ENCODE measurements at regions not wholly inside any gene's neighbourhood (a gene's known extent, or its start where the extent isn't known, plus 50 kb on each side); places are given as distances from the start of the nearest gene placed in this dataset.
A peak's percentile ranks its signal among the peaks of the same experiment; 100 is the strongest.

DNA sequence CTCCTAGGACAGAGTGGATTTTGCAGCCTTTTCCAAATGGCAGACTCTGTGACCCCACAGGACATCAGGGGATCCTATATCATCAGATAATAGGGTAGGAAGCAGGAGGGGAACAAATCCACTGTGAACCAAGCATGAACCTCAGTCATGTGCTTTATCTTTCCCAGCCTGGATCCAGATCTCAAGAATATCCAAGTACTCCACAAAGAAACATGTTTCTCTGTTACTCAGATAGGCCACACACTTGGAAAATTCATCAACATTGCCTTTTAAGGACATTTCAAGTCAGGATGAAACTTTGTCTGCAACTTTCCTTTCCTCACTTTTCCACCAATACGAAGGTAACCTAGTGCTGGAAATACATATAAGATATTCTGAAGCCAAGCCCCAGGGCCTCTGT lies 85.8 kb downstream of the RDH14 start:
- ChIA-PET CTCF (no interaction called here), POLR2A (no interaction called here)
- H3K27ac ChIP-seq (ENCODE audit: extremely low read depth, low read depth, low read length) = no peak overlapping the region
- H3K9me3 ChIP-seq (ENCODE audit: control insufficient read depth, insufficient read depth, low read depth, low read length) = no peaks in the 10 kb centered on the region
- TF ChIP-seq ZSCAN30 (tag by site-specific recombination; IDR thresholded peaks at IDR 0.05) = no peak
- TF ChIP-seq IKZF3 (tag by site-specific recombination; IDR thresholded peaks at IDR 0.05) = no peak
- no peak for TF ChIP-seq ZNF184 (tag by site-specific recombination; IDR thresholded peaks at IDR 0.05)
- TF ChIP-seq ZNF792 (tag by site-specific recombination; IDR thresholded peaks at IDR 0.05) = no peak
- TF ChIP-seq, protein P1, sequence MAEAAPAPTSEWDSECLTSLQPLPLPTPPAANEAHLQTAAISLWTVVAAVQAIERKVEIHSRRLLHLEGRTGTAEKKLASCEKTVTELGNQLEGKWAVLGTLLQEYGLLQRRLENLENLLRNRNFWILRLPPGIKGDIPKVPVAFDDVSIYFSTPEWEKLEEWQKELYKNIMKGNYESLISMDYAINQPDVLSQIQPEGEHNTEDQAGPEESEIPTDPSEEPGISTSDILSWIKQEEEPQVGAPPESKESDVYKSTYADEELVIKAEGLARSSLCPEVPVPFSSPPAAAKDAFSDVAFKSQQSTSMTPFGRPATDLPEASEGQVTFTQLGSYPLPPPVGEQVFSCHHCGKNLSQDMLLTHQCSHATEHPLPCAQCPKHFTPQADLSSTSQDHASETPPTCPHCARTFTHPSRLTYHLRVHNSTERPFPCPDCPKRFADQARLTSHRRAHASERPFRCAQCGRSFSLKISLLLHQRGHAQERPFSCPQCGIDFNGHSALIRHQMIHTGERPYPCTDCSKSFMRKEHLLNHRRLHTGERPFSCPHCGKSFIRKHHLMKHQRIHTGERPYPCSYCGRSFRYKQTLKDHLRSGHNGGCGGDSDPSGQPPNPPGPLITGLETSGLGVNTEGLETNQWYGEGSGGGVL (tag by site-specific recombination; IDR thresholded peaks at IDR 0.05) = no peak
- TF ChIP-seq, protein P2, sequence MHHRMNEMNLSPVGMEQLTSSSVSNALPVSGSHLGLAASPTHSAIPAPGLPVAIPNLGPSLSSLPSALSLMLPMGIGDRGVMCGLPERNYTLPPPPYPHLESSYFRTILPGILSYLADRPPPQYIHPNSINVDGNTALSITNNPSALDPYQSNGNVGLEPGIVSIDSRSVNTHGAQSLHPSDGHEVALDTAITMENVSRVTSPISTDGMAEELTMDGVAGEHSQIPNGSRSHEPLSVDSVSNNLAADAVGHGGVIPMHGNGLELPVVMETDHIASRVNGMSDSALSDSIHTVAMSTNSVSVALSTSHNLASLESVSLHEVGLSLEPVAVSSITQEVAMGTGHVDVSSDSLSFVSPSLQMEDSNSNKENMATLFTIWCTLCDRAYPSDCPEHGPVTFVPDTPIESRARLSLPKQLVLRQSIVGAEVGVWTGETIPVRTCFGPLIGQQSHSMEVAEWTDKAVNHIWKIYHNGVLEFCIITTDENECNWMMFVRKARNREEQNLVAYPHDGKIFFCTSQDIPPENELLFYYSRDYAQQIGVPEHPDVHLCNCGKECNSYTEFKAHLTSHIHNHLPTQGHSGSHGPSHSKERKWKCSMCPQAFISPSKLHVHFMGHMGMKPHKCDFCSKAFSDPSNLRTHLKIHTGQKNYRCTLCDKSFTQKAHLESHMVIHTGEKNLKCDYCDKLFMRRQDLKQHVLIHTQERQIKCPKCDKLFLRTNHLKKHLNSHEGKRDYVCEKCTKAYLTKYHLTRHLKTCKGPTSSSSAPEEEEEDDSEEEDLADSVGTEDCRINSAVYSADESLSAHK (tag by site-specific recombination; IDR thresholded peaks at IDR 0.05) = no peak
- no peak for TF ChIP-seq ZNF621 (tag by site-specific recombination; IDR thresholded peaks at IDR 0.05)
- TF ChIP-seq ZNF114 (tag by site-specific recombination; IDR thresholded peaks at IDR 0.05) = no peak
- TF ChIP-seq PRDM1 (tag by site-specific recombination; IDR thresholded peaks at IDR 0.05) = no peak
- no peak for TF ChIP-seq ZNF157 (tag by site-specific recombination; IDR thresholded peaks at IDR 0.05)
- no peak for TF ChIP-seq ZNF555 (tag by site-specific recombination; conservative IDR thresholded peaks at IDR 0.05)
- no peak for TF ChIP-seq ZNF302 (tag by site-specific recombination; IDR thresholded peaks at IDR 0.05; ENCODE audit: low read depth)
- TF ChIP-seq, protein P3, sequence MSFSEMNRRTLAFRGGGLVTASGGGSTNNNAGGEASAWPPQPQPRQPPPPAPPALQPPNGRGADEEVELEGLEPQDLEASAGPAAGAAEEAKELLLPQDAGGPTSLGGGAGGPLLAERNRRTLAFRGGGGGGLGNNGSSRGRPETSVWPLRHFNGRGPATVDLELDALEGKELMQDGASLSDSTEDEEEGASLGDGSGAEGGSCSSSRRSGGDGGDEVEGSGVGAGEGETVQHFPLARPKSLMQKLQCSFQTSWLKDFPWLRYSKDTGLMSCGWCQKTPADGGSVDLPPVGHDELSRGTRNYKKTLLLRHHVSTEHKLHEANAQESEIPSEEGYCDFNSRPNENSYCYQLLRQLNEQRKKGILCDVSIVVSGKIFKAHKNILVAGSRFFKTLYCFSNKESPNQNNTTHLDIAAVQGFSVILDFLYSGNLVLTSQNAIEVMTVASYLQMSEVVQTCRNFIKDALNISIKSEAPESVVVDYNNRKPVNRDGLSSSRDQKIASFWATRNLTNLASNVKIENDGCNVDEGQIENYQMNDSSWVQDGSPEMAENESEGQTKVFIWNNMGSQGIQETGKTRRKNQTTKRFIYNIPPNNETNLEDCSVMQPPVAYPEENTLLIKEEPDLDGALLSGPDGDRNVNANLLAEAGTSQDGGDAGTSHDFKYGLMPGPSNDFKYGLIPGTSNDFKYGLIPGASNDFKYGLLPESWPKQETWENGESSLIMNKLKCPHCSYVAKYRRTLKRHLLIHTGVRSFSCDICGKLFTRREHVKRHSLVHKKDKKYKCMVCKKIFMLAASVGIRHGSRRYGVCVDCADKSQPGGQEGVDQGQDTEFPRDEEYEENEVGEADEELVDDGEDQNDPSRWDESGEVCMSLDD (tag by site-specific recombination; IDR thresholded peaks at IDR 0.05) = no peak
- TF ChIP-seq ZNF776 (tag by site-specific recombination; IDR thresholded peaks at IDR 0.05; ENCODE audit: borderline replicate concordance) = no peak
- TF ChIP-seq ZNF707 (tag by site-specific recombination; IDR thresholded peaks at IDR 0.05) = no peak
- H3K4me3 ChIP-seq (ENCODE audit: low read depth, low read length) = no peak overlapping the region
- H3K36me3 ChIP-seq (ENCODE audit: control insufficient read depth in 2 of 2, insufficient read depth in 1 of 2, low read length in 2 of 2) = no peaks in the 10 kb centered on the region
- H3K4me1 ChIP-seq (ENCODE audit: control insufficient read depth, insufficient read depth, low read length) = 0 out of 2 replicates have a peak, but pooled peaks cover 2% of the 10 kb centered on the region

DNA sequence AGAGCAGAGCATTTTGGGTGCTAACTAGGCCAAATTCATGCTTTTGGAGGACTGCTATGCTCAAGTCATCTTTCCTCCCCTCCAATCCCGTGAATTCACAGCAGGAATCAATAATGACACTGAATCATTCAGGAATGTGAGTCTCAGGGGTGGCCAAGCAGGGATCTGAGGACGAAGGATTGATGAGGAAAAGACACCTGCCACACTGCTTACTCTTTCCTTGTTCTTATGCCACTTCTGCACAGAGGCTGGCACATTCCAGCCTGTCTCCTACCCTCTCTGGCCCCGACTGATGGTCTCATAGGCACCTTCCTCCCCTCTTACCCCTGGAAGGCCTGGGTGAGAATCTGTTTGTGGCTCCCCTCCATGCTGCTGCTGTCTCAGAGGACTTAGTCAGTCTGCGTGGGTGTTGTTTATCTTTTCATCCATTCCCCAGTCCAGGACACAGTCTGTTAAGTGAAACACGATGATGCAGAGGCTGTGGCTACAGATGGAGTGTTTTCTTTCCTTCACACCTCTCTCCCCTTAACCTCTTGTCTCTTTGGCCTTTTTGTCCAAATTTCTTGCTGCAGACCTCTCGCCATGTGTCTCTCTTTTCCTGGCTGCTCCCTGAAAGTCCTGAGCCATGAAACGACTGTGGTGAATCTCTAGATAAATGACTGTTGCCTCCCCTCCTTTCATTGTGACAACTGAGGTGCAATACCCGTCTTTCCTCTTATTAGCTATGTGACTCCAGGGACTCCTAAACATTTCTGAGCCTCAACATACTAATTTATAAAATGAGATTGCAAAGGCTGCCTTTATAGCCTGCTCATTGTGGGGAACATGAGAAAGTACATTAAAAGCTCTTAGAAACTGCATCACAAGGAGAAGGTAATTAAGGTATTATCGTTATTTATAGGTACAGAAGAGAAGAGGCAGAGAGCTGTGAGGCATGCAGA lies 86.9 kb downstream of the RDH14 start:
- ChIA-PET CTCF (interaction anchor here (0.6 to 1.4 kb wide), 2 partner anchors 18 to 290 kb away, joined by 3 read pairs; no protein-coding TSS in a partner anchor), POLR2A (no interaction called here)
- no peaks in the 10 kb centered on the region for H3K36me3 ChIP-seq (ENCODE audit: control insufficient read depth in 2 of 2, insufficient read depth in 1 of 2, low read length in 2 of 2)
- H3K27ac ChIP-seq (ENCODE audit: extremely low read depth, low read depth, low read length) = no peak overlapping the region
- H3K4me3 ChIP-seq (ENCODE audit: low read depth, low read length) = no peak overlapping the region
- H3K9me3 ChIP-seq (ENCODE audit: control insufficient read depth, insufficient read depth, low read depth, low read length) = no peaks in the 10 kb centered on the region
- H3K4me1 ChIP-seq (ENCODE audit: control insufficient read depth, insufficient read depth, low read length) = 0 out of 2 replicates have a peak, but pooled peaks cover 2% of the 10 kb centered on the region
- TF ChIP-seq ZFP37 (tag by site-specific recombination; IDR thresholded peaks at IDR 0.05) = no peak
- TF ChIP-seq ZNF621 (tag by site-specific recombination; IDR thresholded peaks at IDR 0.05) = no peak
- TF ChIP-seq ZNF521 (tag by site-specific recombination; IDR thresholded peaks at IDR 0.05) = no peak
- TF ChIP-seq, protein P4, sequence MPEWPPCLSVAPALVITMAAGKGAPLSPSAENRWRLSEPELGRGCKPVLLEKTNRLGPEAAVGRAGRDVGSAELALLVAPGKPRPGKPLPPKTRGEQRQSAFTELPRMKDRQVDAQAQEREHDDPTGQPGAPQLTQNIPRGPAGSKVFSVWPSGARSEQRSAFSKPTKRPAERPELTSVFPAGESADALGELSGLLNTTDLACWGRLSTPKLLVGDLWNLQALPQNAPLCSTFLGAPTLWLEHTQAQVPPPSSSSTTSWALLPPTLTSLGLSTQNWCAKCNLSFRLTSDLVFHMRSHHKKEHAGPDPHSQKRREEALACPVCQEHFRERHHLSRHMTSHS (tag by site-specific recombination; IDR thresholded peaks at IDR 0.05) = no peak
- no peak for TF ChIP-seq ZNF707 (tag by site-specific recombination; IDR thresholded peaks at IDR 0.05)
- no peak for TF ChIP-seq ZNF664 (tag by site-specific recombination; IDR thresholded peaks at IDR 0.05)
- TF ChIP-seq EGR2 (tag by site-specific recombination; IDR thresholded peaks at IDR 0.05; ENCODE audit: low read depth) = 0 out of 2 replicates have a peak, but pooled peaks have one; percentile 36
- no peak for TF ChIP-seq ZBTB21 (tag by site-specific recombination; IDR thresholded peaks at IDR 0.05)
- peak; percentile 66 for TF ChIP-seq ZFHX2 (tag by site-specific recombination; conservative IDR thresholded peaks at IDR 0.05)
- TF ChIP-seq KLF1 (tag by site-specific recombination; IDR thresholded peaks at IDR 0.05) = no peak
- no peak for TF ChIP-seq ZNF10 (tag by site-specific recombination; IDR thresholded peaks at IDR 0.05)
- TF ChIP-seq WT1 (tag by site-specific recombination; IDR thresholded peaks at IDR 0.05) = no peak
- no peak for TF ChIP-seq YY2 (tag by site-specific recombination; IDR thresholded peaks at IDR 0.05)

All from HEK293 (cell line).